GM12865 (cell line): ENCODE measurements at regions not wholly inside any gene's neighbourhood (a gene's known extent, or its start where the extent isn't known, plus 50 kb on each side); places are given as distances from the start of the nearest gene placed in this dataset.

Experiments used
- DNase-seq: peaks from one replicate; pipeline ENCODE4 v3.0.0; 2010; ENCODE audit warnings: low read depth
- H3K4me3 ChIP-seq: 2 replicates; pipeline ENCODE4 v1.5.1; 2011; ENCODE audit warnings: mild to moderate bottlenecking, low read depth, low read length, control low read depth
- CTCF ChIP-seq: IDR thresholded peaks from 2 replicates; pipeline ENCODE4 v1.5.1; 2011; ENCODE audit warnings: low read length, control low read depth, low read depth, inconsistent platforms; ENCODE audit not compliant: insufficient read depth; ENCODE audit errors: missing control alignments

- TF ChIP-seq CTCF, result no peak
- no peak overlapping the region for H3K4me3 ChIP-seq
- DNase-seq, result no peak
Observed at GRCh38 chr1:22311461-22311860, 140.2 kb upstream of the ZBTB40 start.

GRCh38 chr1:22313321-22313720, 138.3 kb upstream of the ZBTB40 start:
- TF ChIP-seq CTCF, result no peak
- H3K4me3 ChIP-seq, result no peak overlapping the region

GRCh38 chr1:22314706-22315105, 136.9 kb upstream of the ZBTB40 start:
- DNase-seq, result no peak
- TF ChIP-seq CTCF, result no peak
- H3K4me3 ChIP-seq, result no peak overlapping the region

More at GRCh38 chr1:22313321-22313720, 138.3 kb upstream of the ZBTB40 start:
- DNase-seq, result no peak

GRCh38 chr1:22315315-22316078, 136.2 kb upstream of the ZBTB40 start:
- no peak overlapping the region for H3K4me3 ChIP-seq
- TF ChIP-seq CTCF, result no peak
- no peak for DNase-seq

GRCh38 chr1:22317231-22317919, 134.3 kb upstream of the ZBTB40 start:
- H3K4me3 ChIP-seq, result no peak overlapping the region
- peak; percentile 64 for TF ChIP-seq CTCF
- DNase-seq, result peak; percentile 21

- H3K4me3 ChIP-seq, result no peak overlapping the region
- TF ChIP-seq CTCF, result no peak
- no peak for DNase-seq
Observed at GRCh38 chr1:22317920-22318243, 133.8 kb upstream of the ZBTB40 start.
